ENCODE measurements at regions not wholly inside any gene's neighbourhood (a gene's known extent, or its start where the extent isn't known, plus 50 kb on each side); places are given as distances from the start of the nearest gene placed in this dataset.

DNA sequence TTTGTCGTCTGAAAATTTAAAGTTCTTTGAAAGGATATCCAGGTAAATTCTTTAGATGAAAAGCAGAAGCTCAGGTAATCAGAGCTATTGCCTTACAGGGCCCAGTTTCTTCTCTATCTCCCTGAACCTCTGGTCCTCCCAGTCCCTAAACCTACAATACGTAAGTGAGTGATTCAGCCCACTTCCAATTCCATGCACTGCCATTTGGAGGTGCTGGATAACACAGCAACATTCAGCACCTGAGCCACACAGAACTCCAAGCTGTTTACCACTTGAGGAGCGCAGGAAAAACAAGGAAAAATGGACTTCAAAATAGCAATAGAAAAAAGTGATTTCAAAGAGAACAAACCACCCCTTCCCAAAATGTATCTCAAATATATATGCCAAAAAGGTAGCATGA, 105.0 kb upstream of the DNAJC10 start:
- Histone ChIP-seq H3K9me3 (ENCODE audit: low read length) (no peaks in the 10 kb centered on the region), H3K36me3 (ENCODE audit: insufficient read depth, low read length) (no peaks in the 10 kb centered on the region), H3K27me3 (ENCODE audit: insufficient read depth, low read length, poor library complexity, severe bottlenecking) (no peaks in the 10 kb centered on the region), H3K27ac (ENCODE audit: low read depth, low read length) (no peak overlapping the region), H3K4me3 (ENCODE audit: low read length) (no peak overlapping the region), H3K4me1 (ENCODE audit: insufficient read depth, low read length) (no peaks in the 10 kb centered on the region)
- Mint-ChIP-seq H3K27me3 (peaks cover 0 to 7% of the 10 kb centered on the region in 2 donors), H3K4me1 (no peaks in the 10 kb centered on the region), H3K36me3 (no peaks in the 10 kb centered on the region), H3K9me3 (peaks cover 0 to 3% (median 0%) of the 10 kb centered on the region in 5 donors), H3K4me3 (no peak overlapping the region), H3K27ac (no peak overlapping the region)
- CTCF ChIA-PET, result no interaction called here
- POLR2A ChIA-PET, result no interaction called here
- DNase-seq, result no peak

DNA sequence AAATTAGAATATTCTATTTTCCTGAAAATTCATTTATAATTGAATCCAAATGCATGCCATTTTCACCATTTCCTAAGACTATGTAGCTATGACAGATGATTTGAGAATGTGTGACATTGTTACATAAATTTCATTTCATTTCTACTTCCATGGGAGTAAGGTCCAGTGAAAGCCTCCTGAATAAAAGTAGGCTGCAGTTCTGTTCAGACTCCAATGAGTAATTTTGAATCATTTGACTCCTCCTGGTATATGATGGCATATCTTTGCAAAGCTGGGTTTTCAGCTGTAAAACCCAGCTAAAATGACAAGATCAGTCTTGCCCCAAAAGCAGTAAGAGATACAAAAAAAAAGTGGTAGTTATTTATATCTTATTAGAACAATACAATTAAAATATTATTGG, 101.0 kb upstream of the DNAJC10 start:
- Histone ChIP-seq H3K4me1 (ENCODE audit: insufficient read depth, low read length) (no peaks in the 10 kb centered on the region), H3K9me3 (ENCODE audit: low read length) (no peaks in the 10 kb centered on the region), H3K4me3 (ENCODE audit: low read length) (no peak overlapping the region), H3K36me3 (ENCODE audit: insufficient read depth, low read length) (no peaks in the 10 kb centered on the region), H3K27ac (ENCODE audit: low read depth, low read length) (no peak overlapping the region), H3K27me3 (ENCODE audit: insufficient read depth, low read length, poor library complexity, severe bottlenecking) (no peaks in the 10 kb centered on the region)
- no peak overlapping the region for H3K4me3 Mint-ChIP-seq
- H3K9me3 Mint-ChIP-seq, result no peaks in the 10 kb centered on the region
- CTCF ChIA-PET, result no interaction called here
- H3K36me3 Mint-ChIP-seq, result no peaks in the 10 kb centered on the region
- H3K27ac Mint-ChIP-seq, result no peak overlapping the region
- DNase-seq, result no peak
- H3K4me1 Mint-ChIP-seq, result no peaks in the 10 kb centered on the region
- POLR2A ChIA-PET, result no interaction called here
- no peaks in the 10 kb centered on the region for H3K27me3 Mint-ChIP-seq

DNA sequence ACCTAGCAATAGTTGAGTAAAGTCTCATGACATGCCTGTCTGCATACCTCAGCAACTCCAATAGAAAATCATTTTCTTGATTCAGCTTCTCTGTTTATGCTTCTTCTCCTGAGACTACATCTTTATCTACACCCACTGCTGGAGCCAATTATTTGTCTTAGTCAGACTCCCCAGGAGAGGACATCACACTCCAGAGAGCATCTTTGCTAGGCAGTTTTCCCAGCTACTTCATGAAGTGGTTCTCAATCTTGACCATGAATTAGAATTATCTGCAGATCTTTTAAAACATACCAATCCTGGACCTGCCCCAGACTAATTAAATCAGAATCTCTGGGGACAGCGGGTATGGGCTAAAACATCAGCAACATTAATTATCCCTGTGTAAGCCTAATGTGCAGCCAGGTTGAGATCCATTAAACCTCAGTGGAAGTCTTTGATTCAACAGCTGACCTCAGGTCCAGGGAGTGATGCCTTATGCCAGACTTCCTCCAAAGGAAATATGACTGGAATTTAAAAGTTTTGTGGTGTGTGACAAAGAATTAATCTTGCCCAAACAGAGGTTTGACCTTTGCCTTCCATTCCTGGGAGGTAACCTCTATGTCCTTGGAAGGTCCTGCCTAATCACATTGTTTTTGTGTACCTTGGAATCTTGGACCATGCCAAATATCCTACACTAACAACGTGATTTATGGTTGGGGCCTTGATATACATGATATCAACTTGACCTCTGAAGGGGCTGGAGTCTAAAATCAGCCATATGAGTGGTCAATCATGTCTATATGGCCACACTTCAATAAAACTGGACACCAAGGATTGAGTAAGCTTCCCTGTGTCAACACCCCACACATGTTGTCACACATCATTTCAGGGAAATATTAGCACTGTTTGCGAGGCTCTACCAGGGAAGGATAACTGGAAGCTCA, 99.3 kb upstream of the DNAJC10 start:
- Mint-ChIP-seq H3K9me3 (no peaks in the 10 kb centered on the region), H3K36me3 (no peaks in the 10 kb centered on the region), H3K4me3 (no peak overlapping the region), H3K27me3 (no peaks in the 10 kb centered on the region), H3K4me1 (no peaks in the 10 kb centered on the region), H3K27ac (no peak overlapping the region)
- no peaks in the 10 kb centered on the region for H3K27me3 ChIP-seq (ENCODE audit: insufficient read depth, low read length, poor library complexity, severe bottlenecking)
- H3K9me3 ChIP-seq (ENCODE audit: low read length), result no peaks in the 10 kb centered on the region
- CTCF ChIA-PET, result no interaction called here
- no peak overlapping the region for H3K27ac ChIP-seq (ENCODE audit: low read depth, low read length)
- no peak overlapping the region for H3K4me3 ChIP-seq (ENCODE audit: low read length)
- POLR2A ChIA-PET, result no interaction called here
- no peak for DNase-seq
- H3K36me3 ChIP-seq (ENCODE audit: insufficient read depth, low read length), result no peaks in the 10 kb centered on the region
- no peaks in the 10 kb centered on the region for H3K4me1 ChIP-seq (ENCODE audit: insufficient read depth, low read length)

DNA sequence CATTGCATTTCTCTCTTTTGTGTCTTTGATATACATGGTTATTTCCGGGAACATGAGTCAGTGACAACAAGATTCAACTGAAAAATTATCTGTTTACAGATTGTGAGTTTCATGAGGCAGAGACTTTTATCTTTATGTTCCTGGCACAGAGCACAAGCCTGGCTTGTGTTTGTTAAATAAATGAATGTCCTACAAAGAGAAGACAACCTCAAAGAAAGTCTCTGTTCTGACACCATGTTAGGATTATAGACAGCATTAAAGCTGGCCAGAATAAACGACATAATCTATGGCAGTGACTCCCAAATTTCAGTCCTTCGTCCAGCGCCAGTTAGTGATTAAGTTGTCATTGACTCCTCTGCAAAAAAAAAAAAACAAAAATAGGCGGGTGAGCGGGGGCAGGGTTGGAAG, 97.4 kb upstream of the DNAJC10 start:
- Mint-ChIP-seq H3K27ac (no peak overlapping the region), H3K27me3 (peaks cover 1 to 9% of the 10 kb centered on the region in 2 donors), H3K4me1 (no peaks in the 10 kb centered on the region), H3K36me3 (no peaks in the 10 kb centered on the region), H3K4me3 (no peak overlapping the region), H3K9me3 (no peaks in the 10 kb centered on the region)
- no peaks in the 10 kb centered on the region for H3K36me3 ChIP-seq (ENCODE audit: insufficient read depth, low read length)
- no peaks in the 10 kb centered on the region for H3K4me1 ChIP-seq (ENCODE audit: insufficient read depth, low read length)
- POLR2A ChIA-PET, result no interaction called here
- CTCF ChIA-PET, result no interaction called here
- H3K4me3 ChIP-seq (ENCODE audit: low read length), result no peak overlapping the region
- no peak for DNase-seq
- no peaks in the 10 kb centered on the region for H3K9me3 ChIP-seq (ENCODE audit: low read length)
- H3K27me3 ChIP-seq (ENCODE audit: insufficient read depth, low read length, poor library complexity, severe bottlenecking), result no peaks in the 10 kb centered on the region
- no peak overlapping the region for H3K27ac ChIP-seq (ENCODE audit: low read depth, low read length)

DNA sequence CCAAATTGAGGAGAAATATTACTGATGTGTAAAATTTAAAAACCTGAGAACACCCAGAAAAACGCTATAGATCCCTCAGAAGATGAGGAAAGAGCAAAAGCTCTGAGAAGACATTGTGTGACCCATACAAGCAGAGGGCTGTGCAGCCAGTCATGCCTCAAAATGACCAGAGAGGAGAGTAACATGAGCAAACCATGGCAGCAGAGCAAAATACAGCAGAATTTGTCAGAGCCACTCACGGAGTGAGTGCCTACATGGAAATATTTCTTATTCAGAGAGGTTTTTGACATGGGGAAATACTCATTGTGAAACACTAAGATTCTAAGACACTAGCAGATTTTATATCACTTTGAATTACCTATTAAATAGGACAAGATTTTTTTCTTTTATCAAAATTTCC, 96.8 kb upstream of the DNAJC10 start:
- Mint-ChIP-seq H3K27ac (no peak overlapping the region), H3K27me3 (peaks cover 1 to 12% of the 10 kb centered on the region in 2 donors), H3K9me3 (no peaks in the 10 kb centered on the region), H3K4me3 (no peak overlapping the region), H3K36me3 (no peaks in the 10 kb centered on the region), H3K4me1 (no peaks in the 10 kb centered on the region)
- Histone ChIP-seq H3K27ac (ENCODE audit: low read depth, low read length) (no peak overlapping the region), H3K4me1 (ENCODE audit: insufficient read depth, low read length) (no peaks in the 10 kb centered on the region), H3K9me3 (ENCODE audit: low read length) (no peaks in the 10 kb centered on the region), H3K36me3 (ENCODE audit: insufficient read depth, low read length) (no peaks in the 10 kb centered on the region), H3K4me3 (ENCODE audit: low read length) (no peak overlapping the region), H3K27me3 (ENCODE audit: insufficient read depth, low read length, poor library complexity, severe bottlenecking) (no peaks in the 10 kb centered on the region)
- POLR2A ChIA-PET, result no interaction called here
- CTCF ChIA-PET, result no interaction called here
- DNase-seq, result no peak

GRCh38 chr2:182621191-182621590, 94.9 kb upstream of the DNAJC10 start:
- no peaks in the 10 kb centered on the region for H3K4me1 ChIP-seq (ENCODE audit: insufficient read depth, low read length)
- H3K36me3 ChIP-seq (ENCODE audit: insufficient read depth, low read length), result no peaks in the 10 kb centered on the region
- no peak overlapping the region for H3K4me3 ChIP-seq (ENCODE audit: low read length)
- Mint-ChIP-seq H3K9me3 (no peaks in the 10 kb centered on the region), H3K4me3 (no peak overlapping the region), H3K4me1 (no peaks in the 10 kb centered on the region), H3K27ac (peak overlapping the region in 1 of 8 donors; percentile 18), H3K36me3 (no peaks in the 10 kb centered on the region), H3K27me3 (peaks cover 1 to 16% of the 10 kb centered on the region in 2 donors)
- H3K27ac ChIP-seq (ENCODE audit: low read depth, low read length), result no peak overlapping the region
- no peaks in the 10 kb centered on the region for H3K27me3 ChIP-seq (ENCODE audit: insufficient read depth, low read length, poor library complexity, severe bottlenecking)
- DNase-seq, result no peak
- no peaks in the 10 kb centered on the region for H3K9me3 ChIP-seq (ENCODE audit: low read length)
- CTCF ChIA-PET, result no interaction called here
- POLR2A ChIA-PET, result no interaction called here

GRCh38 chr2:182621810-182622209, 94.2 kb upstream of the DNAJC10 start:
- Histone ChIP-seq H3K27ac (ENCODE audit: low read depth, low read length) (no peak overlapping the region), H3K27me3 (ENCODE audit: insufficient read depth, low read length, poor library complexity, severe bottlenecking) (no peaks in the 10 kb centered on the region), H3K4me1 (ENCODE audit: insufficient read depth, low read length) (no peaks in the 10 kb centered on the region), H3K4me3 (ENCODE audit: low read length) (no peak overlapping the region), H3K36me3 (ENCODE audit: insufficient read depth, low read length) (no peaks in the 10 kb centered on the region), H3K9me3 (ENCODE audit: low read length) (no peaks in the 10 kb centered on the region)
- Mint-ChIP-seq H3K27ac (no peak overlapping the region), H3K9me3 (no peaks in the 10 kb centered on the region), H3K27me3 (peaks cover 1 to 16% of the 10 kb centered on the region in 2 donors), H3K4me1 (no peaks in the 10 kb centered on the region), H3K4me3 (no peak overlapping the region), H3K36me3 (no peaks in the 10 kb centered on the region)
- POLR2A ChIA-PET, result no interaction called here
- CTCF ChIA-PET, result no interaction called here
- no peak for DNase-seq

DNA sequence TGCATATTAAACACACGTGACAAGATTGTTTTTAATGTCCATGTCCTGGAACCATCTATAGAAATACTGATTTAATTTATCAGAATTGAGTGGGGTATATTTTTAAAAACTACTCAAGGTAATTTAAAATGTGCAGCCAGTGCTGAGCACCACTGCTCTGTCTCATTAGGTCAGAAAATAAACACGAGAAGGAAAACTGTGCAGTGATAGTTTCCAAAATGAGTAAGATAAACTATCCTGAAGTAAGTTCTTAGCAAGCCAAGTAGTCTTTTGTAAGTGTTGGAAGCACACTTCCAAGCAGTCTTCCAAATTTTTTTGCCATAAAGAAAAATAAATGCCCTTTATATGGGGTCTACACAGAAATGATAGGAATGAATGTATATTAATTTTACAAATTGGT, 93.8 kb upstream of the DNAJC10 start:
- H3K4me3 Mint-ChIP-seq, result no peak overlapping the region
- Histone ChIP-seq H3K27me3 (ENCODE audit: insufficient read depth, low read length, poor library complexity, severe bottlenecking) (no peaks in the 10 kb centered on the region), H3K4me3 (ENCODE audit: low read length) (no peak overlapping the region), H3K4me1 (ENCODE audit: insufficient read depth, low read length) (no peaks in the 10 kb centered on the region), H3K27ac (ENCODE audit: low read depth, low read length) (no peak overlapping the region), H3K36me3 (ENCODE audit: insufficient read depth, low read length) (no peaks in the 10 kb centered on the region), H3K9me3 (ENCODE audit: low read length) (no peaks in the 10 kb centered on the region)
- ChIA-PET CTCF (no interaction called here), POLR2A (no interaction called here)
- no peaks in the 10 kb centered on the region for H3K36me3 Mint-ChIP-seq
- no peaks in the 10 kb centered on the region for H3K9me3 Mint-ChIP-seq
- no peak overlapping the region for H3K27ac Mint-ChIP-seq
- no peak for DNase-seq
- H3K4me1 Mint-ChIP-seq, result no peaks in the 10 kb centered on the region
- peaks cover 1 to 16% of the 10 kb centered on the region in 2 donors for H3K27me3 Mint-ChIP-seq

Measured in CD8-positive, alpha-beta memory T cell (primary cell).